DMS53 treated with DMSO at 0.1 percent for 48 hours (cell line): ENCODE measurements at regions not wholly inside any gene's neighbourhood (a gene's known extent, or its start where the extent isn't known, plus 50 kb on each side); places are given as distances from the start of the nearest gene placed in this dataset.
"Not testable (repeated sequence)": the region's sequence is repeated elsewhere in the genome, so short reads cannot be mapped to it uniquely, and the experiment has no call there.

Source experiments
- DNase-seq: peaks from one replicate; lab custom pipeline; 2025; ENCODE audit not compliant: unreplicated experiment; lab: John Stamatoyannopoulos, UW

DNA sequence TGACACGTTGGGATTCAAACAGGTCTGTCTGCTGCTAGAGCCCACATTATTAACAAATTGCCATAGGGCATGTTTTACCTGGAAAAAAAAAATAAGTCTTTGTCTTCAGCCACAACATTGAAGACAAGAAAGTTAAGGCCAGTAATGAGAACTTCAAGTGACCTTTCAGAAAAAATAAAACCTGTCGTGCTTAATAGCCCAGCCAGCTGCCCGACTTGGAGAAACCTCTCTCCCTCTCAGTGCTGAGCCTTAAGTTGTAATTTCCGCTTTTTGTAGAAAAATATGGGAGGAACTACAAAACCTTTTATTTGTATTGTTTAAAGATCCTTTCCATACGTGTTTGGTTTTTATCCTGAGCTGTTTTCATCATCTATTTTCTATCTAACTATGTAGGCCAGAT lies 454.3 kb upstream of the SLITRK6 start:
- not testable (repeated sequence) for DNase-seq

- not testable (repeated sequence) for DNase-seq
These were observed 456.6 kb upstream of the SLITRK6 start for GRCh38 chr13:86255820-86256219.

DNA sequence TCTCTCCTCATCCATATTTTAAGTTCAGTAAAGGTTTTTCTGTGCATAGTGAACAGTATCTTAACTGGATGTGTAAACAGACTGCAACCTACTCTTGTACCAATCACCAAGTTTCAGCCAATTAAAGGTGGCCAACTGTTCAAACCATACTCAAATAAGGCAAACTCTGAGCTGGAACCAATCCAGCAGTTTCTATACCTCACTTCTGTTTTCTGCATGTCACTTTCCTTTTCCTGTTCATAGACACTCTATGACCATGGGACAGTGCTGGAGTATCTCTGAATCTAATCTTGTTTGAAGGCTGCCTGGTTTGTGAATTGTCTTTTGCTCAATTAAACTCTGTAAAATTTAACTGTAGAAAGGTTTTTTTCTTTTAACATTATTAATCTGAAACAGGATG lies 470.3 kb upstream of the SLITRK6 start:
- no peak for DNase-seq

DNA sequence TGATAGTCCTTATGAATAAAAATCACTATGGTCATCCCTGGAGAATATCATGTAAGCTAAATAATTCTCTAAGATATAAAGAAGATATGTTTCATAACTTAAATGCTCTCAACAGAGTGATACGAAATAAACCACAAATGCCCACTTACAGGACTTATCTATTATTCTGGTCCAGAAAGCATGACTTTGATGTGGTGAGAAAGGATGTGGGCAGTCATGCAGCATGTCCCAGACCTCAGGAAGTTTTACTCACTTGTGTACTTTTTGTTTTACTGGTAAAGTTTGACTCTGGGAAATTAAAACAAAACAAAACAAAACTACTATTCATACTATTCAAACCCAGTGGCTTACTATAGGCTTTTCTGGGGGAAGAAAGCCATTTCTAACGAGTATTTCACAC lies 483.2 kb upstream of the SLITRK6 start:
- DNase-seq, result no peak

- no peak for DNase-seq
These were observed 483.8 kb upstream of the SLITRK6 start for GRCh38 chr13:86283031-86283430.

DNA sequence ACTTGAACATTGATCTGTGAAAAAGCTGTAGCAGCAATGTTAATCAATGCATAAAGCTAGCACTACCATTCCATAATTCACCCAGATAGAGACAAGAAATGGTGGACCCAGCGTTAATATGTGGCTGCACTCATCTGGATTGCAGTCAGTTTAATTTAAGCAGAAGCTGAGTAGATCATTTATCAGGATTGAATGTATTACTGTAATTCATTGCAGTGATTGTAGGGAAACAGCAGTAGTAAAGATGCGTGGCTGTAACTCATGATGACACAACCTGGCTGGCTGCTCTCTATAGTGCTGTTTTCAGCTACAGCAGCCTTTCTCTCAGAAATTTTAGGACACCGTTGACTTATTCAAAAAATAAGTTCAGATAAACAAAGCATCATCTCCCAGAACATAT lies 499.5 kb upstream of the SLITRK6 start:
- DNase-seq, result no peak

DNA sequence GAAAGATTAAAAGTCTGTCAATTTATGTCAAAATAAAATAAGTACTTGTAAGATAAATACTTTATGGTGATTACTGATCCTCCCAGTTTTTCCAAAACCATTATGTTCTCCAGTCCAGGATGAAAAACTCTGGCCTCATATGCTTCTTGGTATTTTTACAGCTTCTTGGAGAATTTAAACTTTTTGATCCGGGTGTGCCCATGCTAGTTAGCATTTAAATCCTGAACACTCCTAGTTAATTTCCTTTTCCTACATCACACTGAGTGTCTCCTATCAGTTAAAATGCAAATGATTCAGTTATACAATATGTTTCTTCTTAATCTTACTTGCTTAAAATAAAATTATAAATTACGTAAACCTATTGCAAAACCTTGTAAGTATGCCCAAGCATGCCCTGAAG lies 499.9 kb upstream of the SLITRK6 start:
- DNase-seq, result no peak

DNA sequence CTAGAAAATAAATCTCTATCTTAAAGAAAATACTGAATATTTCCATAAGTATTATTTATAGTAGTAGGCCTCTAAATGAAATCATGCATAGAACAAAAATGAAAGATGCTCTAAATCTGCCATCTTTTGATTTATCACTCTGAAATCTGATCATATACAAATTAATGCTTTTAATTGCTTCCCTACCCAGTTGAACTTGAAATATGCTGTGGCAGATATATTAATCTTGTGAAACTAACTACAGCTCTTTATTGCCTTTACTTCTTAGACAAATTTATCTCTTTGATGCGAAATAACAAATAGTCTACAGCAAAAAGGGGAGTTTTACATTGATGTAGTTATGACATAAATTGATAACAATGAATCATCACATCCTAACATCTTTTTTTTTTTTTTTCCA lies 510.7 kb upstream of the SLITRK6 start:
- DNase-seq, result no peak

GRCh38 chr13:86313421-86313820 lies 514.2 kb upstream of the SLITRK6 start:
- DNase-seq, result no peak

DNA sequence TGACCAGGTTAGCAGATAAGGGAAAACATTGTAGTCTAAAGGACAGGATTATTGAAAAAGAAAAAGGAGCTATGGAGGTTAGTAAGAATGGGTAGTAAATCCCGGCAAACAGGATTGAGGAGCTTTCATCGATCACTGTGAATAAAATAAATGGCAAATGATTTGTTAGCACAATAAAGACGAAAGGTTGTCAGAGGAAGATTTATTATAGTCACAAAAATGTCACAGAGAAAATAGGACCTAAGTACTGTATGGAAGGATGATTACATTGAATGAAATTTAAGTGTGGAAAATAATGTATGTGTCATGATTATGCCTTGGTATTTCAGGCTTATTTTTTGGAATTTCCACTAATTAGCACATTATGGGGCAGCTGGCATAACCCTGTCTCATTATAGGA lies 519.2 kb upstream of the SLITRK6 start:
- DNase-seq, result no peak

GRCh38 chr13:86324191-86324590 lies 525.0 kb upstream of the SLITRK6 start:
- DNase-seq, result no peak

GRCh38 chr13:86355301-86355700 lies 556.1 kb upstream of the SLITRK6 start:
- no peak for DNase-seq

GRCh38 chr13:86357106-86357505 lies 557.9 kb upstream of the SLITRK6 start:
- DNase-seq, result no peak

GRCh38 chr13:86363749-86364148 lies 564.5 kb upstream of the SLITRK6 start:
- not testable (repeated sequence) for DNase-seq

- no peak for DNase-seq
These were observed 569.7 kb upstream of the SLITRK6 start for GRCh38 chr13:86368924-86369323.

DNA sequence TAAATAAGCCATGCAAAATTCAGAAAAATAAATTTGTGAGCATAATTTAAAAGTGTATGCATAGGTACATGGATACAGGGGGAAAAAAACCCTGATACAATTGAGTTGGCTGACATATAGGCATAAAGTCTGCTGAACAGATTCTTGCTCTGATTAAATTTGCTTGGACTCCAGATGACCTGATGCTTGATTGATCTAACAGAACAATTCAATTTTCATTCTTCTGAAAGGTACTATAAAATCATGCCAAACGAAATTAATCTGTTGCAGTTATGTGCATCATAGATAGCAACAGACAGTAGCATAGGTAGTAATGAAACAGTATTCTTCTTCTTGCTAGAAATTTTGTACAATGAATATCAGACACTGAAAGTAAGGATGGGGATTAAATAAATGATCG lies 578.2 kb upstream of the SLITRK6 start:
- no peak for DNase-seq

DNA sequence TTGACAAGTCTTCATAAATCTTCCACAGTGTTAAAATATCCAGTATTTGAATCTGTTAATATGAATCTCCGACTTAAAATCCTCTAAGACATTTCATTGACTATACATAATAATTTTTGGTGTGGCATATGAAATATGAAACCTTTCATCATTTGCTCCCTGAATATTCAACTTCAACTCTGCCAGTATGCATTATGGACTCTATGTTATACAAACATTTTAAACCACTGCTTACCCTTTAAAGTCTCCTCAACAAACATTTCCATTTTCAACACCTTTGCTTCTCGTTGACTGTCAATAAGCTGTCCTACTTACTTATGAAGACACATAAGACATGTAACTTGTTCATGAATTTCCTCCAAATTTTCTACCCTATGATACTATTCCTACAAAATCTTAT lies 579.4 kb upstream of the SLITRK6 start:
- DNase-seq, result no peak

GRCh38 chr13:86383151-86383550 lies 583.9 kb upstream of the SLITRK6 start:
- no peak for DNase-seq

DNA sequence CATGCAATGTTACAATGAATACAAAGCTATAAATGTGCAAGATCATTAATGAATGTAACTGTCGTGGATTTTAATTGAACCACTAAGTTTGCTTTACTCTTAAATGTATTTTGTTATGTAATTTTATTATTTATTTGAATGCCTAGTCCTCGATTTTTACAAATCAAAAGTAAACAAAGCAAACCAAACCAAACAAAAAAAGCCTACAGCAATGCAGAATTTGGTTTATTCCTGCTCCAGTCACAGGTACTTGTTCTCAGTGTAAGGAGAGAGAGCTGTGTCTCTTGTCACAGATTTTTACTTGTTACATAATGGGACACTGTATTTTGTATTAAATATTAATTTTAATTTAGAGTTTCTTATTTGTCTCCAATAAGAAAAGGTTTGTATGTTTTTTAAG lies 584.3 kb upstream of the SLITRK6 start:
- DNase-seq, result no peak

GRCh38 chr13:86397635-86398034 lies 598.4 kb upstream of the SLITRK6 start:
- DNase-seq, result no peak

DNA sequence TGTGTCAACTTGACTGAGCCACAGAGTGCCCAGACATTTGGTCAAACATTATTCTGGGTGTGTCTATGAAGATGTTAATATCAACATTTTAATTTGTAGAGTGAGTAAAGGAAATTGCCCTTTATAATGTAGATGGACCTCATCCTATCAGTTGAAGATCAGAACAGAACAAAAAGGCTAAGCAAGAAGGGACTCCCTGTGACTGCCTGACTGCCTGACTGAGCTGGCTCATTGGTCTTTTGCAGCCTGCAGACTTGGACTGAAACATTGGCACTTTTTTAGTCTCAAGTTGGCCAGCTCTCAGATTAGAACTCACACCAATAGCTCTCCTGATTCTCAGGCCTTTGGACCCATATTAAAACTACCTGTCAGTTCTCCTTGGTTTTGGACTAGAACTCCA lies 600.4 kb upstream of the SLITRK6 start:
- DNase-seq, result no peak

DNA sequence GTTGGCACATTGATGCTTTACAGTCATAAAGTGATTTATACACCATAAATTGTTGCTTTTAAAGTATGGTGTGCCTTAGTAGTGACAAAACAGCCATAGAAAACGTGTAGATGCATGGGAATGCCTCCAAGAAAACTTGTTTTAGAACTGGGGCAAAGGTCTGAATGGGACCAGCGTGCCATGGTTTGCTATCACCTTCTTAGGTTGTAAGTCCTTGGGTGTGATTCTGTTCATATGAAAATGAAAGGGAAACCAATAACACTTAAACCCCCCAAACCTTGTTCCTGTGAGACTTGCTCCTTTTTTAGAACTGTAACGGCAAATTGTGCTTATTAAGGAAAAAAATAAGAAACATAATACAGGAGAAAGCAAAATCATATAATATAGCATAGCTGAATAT lies 603.3 kb upstream of the SLITRK6 start:
- no peak for DNase-seq

DNA sequence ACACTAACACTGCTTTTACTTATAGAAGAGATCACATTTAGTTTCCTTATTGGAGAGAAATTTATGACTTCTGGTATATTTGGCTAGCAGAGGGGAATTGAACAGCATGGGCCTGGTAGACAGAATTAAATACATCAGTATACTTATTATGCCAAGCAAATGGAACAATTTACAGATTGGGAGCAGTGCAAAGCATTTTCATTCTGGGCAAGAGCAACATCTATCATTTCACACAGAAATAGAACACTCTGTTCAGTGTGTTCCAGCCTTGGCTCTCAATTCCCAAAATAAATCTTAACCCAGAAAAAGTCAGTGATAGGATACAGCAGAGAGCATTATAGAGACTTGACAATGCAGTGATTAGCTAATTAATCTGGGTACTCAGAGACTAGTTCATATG lies 604.0 kb upstream of the SLITRK6 start:
- DNase-seq, result no peak
